ENCODE measurements at regions not wholly inside any gene's neighbourhood (a gene's known extent, or its start where the extent isn't known, plus 50 kb on each side); places are given as distances from the start of the nearest gene placed in this dataset.

- no peak for TF ChIP-seq CTCF (IDR thresholded peaks at IDR 0.05)
- H3K27ac ChIP-seq = no peak overlapping the region
- no peak overlapping the region for H3K4me3 ChIP-seq
- no peak for DNase-seq (ENCODE audit: low spot score)
Measured at GRCh38 chr21:27221077-27221476, 254.2 kb upstream of the ADAMTS5 start.

- no peak overlapping the region for H3K4me3 ChIP-seq
- TF ChIP-seq CTCF (IDR thresholded peaks at IDR 0.05) = no peak
- DNase-seq (ENCODE audit: low spot score) = no peak
- no peak overlapping the region for H3K27ac ChIP-seq
Measured at GRCh38 chr21:27220416-27220815, 253.5 kb upstream of the ADAMTS5 start.

- TF ChIP-seq CTCF (IDR thresholded peaks at IDR 0.05) = no peak
- Histone ChIP-seq H3K4me3 (no peak overlapping the region), H3K27ac (peak overlapping the region in 1 of 2 donors; percentile 35)
- DNase-seq (ENCODE audit: low spot score) = no peak
Measured at GRCh38 chr21:27219068-27219467, 252.2 kb upstream of the ADAMTS5 start.

- Histone ChIP-seq H3K4me3 (no peak overlapping the region), H3K27ac (no peak overlapping the region)
- TF ChIP-seq CTCF (IDR thresholded peaks at IDR 0.05) = no peak
- DNase-seq (ENCODE audit: low spot score) = no peak
Measured at GRCh38 chr21:27213303-27213702, 246.4 kb upstream of the ADAMTS5 start.

- Histone ChIP-seq H3K4me3 (no peak overlapping the region), H3K27ac (no peak overlapping the region)
- TF ChIP-seq CTCF (IDR thresholded peaks at IDR 0.05) = no peak
- DNase-seq (ENCODE audit: low spot score) = no peak
Measured at GRCh38 chr21:27212441-27212840, 245.6 kb upstream of the ADAMTS5 start.

GRCh38 chr21:27209546-27209945 lies 242.7 kb upstream of the ADAMTS5 start:
- no peak for TF ChIP-seq CTCF (IDR thresholded peaks at IDR 0.05)
- Histone ChIP-seq H3K4me3 (no peak overlapping the region), H3K27ac (no peak overlapping the region)
- no peak for DNase-seq (ENCODE audit: low spot score)

GRCh38 chr21:27206368-27206982 lies 239.6 kb upstream of the ADAMTS5 start:
- Histone ChIP-seq H3K4me3 (no peak overlapping the region), H3K27ac (no peak overlapping the region)
- no peak for DNase-seq (ENCODE audit: low spot score)
- TF ChIP-seq CTCF (IDR thresholded peaks at IDR 0.05) = no peak

Measured in coronary artery (tissue), 2 donors.